HG03469 (cell line): ENCODE measurements at regions not wholly inside any gene's neighbourhood (a gene's known extent, or its start where the extent isn't known, plus 50 kb on each side); places are given as distances from the start of the nearest gene placed in this dataset.

Experiments
- ATAC-seq: cut with Tn5 transposase; IDR thresholded peaks from one replicate; pipeline ENCODE4 v1.9.1; 2021; ENCODE audit warnings: mild to moderate bottlenecking, moderate library complexity, moderate number of reproducible peaks; ENCODE audit not compliant: unreplicated experiment

- ATAC-seq: no peak
Measured at GRCh38 chr11:19350160-19350559, 109.4 kb upstream of the E2F8 start.

- ATAC-seq: no peak
Measured at GRCh38 chr11:19349340-19350025, 108.7 kb upstream of the E2F8 start.

DNA sequence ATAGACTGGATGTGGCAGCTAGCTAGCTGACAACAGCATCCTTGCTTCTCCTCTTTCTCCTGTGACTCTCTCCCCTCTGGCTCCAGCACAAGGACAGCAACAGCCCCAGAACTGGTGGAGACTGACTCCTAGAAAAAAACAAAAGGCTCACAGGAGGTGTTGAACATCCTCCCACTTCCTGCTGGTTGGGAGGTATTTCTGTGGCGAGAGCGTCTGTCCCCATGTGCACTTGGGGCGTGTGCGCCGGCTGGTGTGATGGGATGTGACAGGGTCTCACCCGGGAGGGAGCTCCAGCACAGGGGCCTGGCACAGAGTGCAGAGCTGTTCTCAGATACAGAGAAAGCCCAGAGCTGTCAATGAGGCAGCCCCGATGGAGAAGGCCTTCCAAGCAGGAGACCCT lies 107.2 kb upstream of the E2F8 start:
- no peak for ATAC-seq

DNA sequence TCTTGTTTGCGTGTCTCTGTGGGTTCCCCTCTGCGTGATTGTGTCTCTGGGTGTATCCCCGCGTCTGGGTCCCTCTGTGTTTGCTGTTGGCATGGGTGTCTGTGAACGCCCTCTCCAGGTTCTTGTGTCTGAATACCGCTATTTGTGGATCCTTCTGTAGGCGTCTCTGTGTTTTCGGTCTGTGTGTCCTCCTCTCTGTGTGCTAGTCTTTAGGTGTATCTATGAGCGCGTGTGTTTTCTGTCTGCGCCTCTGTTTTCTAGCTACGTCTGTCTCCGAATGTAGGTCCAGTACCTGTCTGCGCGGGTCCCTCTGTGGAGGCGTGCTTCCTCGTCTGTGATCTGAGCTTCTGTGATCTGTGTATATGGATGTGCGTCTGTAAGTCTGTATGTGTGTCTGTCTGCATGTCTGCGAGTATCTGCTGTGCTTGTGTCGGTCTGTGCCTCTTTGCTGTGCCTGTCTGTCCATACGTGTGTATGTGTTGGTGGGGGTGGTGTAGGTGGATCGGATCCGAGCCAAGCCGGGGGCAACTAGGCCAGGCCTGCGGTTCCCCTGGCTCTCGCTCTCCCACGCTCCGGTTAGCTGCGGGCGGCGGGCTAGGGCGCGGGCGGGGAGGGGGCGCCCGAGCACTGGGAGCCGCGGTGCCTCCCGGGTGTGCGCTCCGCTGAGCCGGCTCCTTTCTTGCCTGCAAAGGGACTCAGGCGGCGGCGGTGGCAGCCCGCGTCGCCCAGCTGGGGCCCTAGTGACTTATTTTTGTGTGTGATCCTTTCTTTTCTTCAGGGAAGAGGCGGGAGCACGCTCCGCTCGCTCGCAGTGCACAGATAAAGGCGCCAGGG lies 105.3 kb upstream of the E2F8 start:
- no peak for ATAC-seq

DNA sequence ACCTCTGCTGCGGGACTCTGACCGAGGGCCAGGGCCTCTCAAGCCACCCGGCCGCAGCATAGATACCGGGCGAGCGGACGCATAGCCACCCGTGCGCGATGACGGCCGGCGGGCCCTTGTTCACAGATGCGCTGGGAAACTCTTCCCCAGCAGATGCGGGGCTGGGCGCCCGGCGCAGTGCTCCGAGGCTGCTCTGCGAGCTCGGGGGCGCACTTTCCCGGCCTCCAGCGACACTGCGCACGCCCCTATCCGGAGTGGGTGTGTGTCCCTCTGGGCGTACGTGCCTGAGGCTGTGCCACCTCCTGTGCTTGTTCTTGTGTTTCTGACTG lies 104.7 kb upstream of the E2F8 start:
- ATAC-seq: no peak

DNA sequence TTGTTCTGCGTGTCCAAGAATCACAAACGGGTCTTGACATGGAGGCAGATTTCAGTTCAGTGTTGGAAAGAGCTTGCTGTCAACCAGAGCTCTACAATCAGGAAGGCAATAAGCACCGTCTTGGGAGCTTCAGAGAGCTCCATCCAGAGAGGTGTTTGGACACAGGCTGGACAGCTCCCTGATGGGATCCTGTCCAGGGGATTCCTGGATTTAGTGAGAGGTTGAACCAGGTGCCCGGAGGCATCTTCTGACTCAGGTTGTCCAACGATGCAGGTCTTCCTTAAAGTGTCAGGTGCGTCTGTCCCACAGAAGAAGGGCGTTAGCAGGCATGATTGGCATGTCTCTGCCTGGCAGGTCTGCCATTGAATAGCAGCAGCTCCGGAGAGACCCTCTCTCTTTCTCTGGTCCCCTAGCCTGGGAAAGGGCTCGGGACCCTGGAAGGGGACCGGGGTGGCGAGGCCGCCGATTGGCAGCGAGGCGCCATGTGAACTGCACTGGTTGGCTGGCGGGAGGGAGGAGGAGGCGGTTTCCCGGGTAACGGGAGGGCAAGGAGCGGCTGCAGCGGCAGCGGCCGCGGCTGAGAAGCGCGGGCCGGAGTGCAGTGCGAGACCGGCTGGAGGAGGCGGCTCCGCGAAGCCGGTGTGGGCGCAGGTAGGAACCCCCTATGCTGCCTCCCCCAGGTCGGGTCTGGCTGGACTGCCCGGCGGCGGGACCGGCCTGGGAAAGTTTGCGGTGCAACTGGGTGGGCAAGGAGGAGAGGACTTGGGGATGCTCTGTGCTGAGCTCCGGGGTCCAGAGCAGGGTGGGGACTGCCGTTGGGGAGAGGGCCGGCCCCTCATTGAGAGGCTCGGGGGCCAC lies 104.1 kb upstream of the E2F8 start:
- ATAC-seq: peak; percentile 35

DNA sequence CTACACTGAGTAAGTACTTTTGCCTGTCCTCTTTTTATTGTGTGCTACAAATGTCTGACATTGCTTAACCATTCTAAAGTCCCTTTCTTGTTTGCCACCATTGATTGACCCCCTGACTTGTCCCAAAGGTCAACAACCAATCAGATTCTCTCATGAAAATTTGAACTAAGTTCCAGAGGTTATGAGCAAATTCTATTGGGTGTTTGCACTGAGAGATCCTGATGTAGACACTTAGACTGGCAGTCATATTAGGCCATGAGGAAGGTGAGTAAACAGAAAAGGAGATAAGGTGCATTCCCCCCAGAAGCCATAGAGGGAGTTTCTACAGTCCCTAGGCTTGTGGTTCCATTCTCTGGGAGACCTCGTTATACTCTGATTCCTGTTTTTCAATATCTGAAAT lies 101.3 kb upstream of the E2F8 start:
- no peak for ATAC-seq

- no peak for ATAC-seq
Measured at GRCh38 chr11:19338375-19338774, 97.6 kb upstream of the E2F8 start.

DNA sequence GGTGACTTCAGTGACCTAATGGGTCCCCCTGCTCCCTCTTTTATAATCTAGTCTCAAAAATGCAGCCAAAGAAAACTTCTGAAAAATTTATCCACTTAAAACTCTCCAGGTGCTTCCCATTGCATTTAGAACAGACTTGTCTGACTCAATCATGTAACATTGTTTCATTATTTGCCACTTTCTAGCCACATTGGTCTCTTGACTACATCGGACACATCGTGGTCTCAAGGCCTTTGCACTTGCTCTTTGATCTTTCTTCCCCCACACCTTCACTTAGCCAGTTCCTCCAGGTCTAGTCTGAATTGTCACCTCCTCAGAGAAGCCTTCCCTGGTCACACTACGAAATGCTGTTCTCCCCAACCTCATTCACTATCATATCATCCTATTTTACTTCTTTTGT lies 97.0 kb upstream of the E2F8 start:
- ATAC-seq: no peak

DNA sequence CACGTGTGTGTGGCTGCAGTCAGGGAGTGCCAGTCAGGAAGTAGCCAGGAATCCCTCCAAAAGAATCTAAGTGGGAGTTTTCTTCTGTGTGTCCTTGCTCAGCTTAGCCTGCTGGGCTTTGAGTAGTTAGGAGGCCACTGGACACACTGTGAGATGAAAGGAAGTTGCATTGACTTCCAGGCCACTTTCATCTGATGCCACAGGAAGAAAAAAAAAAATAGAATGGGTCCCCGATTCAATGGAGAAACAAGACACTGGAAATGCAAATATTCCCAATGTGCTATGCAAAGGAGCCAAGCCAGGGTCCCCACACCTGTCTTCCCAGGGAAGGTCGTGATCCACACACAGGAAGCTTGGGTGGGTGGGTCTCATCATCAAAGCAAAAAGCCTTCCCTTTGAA lies 95.6 kb upstream of the E2F8 start:
- ATAC-seq: no peak

GRCh38 chr11:19332476-19332875 lies 91.7 kb upstream of the E2F8 start:
- peak; percentile 86 for ATAC-seq

- no peak for ATAC-seq
Measured at GRCh38 chr11:19330416-19330815, 89.7 kb upstream of the E2F8 start.

DNA sequence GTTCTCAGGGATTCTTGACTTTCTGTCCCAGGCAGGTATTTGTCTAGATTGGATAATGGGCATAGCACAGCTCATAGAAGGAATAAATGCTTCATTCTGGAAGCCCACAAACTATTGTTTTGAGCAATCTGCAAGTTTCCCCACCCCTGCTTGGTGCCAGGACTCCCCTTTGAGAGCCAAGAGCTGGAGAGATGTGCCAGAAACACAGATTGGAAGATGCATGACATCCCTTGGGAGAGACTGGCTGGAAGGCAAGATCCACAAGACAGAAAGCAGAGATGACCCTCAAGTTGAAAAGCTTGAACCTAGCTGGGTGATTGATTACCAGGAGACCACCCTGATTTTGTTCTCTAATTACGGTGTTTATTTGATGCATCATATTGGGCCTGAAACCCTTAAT lies 89.2 kb upstream of the E2F8 start:
- no peak for ATAC-seq

DNA sequence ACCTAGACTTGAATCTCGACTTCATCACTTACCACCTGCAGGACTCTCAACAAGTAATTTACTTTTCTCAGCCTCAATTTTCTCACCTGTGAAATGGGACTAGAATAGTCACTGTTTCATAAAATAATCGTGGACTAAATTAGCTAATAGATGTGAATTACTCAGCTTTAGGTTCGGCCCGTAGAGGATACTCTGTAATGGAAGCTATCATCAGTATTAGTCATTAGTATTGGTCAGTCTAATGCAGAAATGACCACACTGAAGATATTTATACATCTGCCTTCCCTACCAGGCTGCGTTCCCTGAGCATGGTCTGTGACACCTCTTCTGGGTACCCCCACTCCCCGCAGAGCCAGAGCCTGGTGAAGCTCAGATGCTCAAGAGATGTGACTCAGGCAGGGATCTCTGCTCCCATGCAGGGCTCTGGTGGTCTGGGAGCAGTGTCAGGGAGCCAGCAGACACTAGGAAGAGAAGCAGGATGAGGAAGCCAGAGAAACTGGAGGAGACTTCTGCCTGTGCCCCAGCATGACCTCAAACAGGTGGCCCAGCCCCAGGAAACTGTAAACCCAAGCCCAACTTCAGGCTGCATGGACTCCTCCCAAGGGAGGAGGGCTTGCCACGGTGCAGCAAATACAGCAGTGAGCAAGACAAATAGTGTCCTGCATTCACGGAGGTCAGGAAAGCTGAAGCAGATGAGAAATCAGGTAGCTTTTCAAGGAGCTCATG lies 88.0 kb upstream of the E2F8 start:
- no peak for ATAC-seq

- ATAC-seq: no peak
Measured at GRCh38 chr11:19327280-19327679, 86.5 kb upstream of the E2F8 start.

DNA sequence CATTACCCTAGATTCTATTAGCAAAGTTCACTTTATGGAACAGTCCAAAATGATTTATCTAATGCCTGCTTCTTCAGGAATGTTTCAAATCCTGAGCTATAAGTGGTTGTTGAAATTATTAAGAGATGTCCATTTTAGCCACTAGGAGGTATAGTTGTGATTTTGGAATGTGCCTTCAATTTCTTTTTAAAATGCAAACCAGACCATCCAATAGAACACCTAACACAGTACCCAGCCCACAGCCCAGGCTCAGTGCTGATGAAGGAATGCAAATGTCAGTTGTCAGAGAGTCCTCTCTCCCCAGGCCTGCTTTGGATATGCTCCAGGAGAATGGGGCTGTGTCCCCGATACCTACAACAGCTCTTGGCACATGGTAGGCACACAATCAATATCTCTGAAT lies 85.8 kb upstream of the E2F8 start:
- ATAC-seq: no peak

- ATAC-seq: no peak
Measured at GRCh38 chr11:19323502-19323901, 82.8 kb upstream of the E2F8 start.

GRCh38 chr11:19321351-19321750 lies 80.6 kb upstream of the E2F8 start:
- no peak for ATAC-seq

GRCh38 chr11:19320827-19321226 lies 80.1 kb upstream of the E2F8 start:
- no peak for ATAC-seq

- no peak for ATAC-seq
Measured at GRCh38 chr11:19316434-19316833, 75.7 kb upstream of the E2F8 start.

- ATAC-seq: no peak
Measured at GRCh38 chr11:19315511-19315910, 74.8 kb upstream of the E2F8 start.
